GM13977 (cell line): ENCODE measurements at regions not wholly inside any gene's neighbourhood (a gene's known extent, or its start where the extent isn't known, plus 50 kb on each side); places are given as distances from the start of the nearest gene placed in this dataset.

Experiments used
- DNase-seq: peaks from one replicate; pipeline ENCODE4 v3.0.0; 2012; ENCODE audit warnings: low spot score
- CTCF ChIP-seq: IDR thresholded peaks from 2 replicates; pipeline ENCODE4 v1.5.1; 2012; ENCODE audit warnings: mild to moderate bottlenecking, control low read depth; ENCODE audit not compliant: insufficient read depth; ENCODE audit errors: extremely low read depth, missing control alignments
- in situ Hi-C: fragments of 300-500 bp; cut with MboI; formaldehyde crosslinking; loops from one replicate; pipeline ENCODE4 v1.12.0; 2022; ENCODE audit warnings: low sequenced_read_pairs, low pct_unique_long_range_greater_than_20kb, mixed read lengths, inconsistent platforms; ENCODE audit not compliant: unreplicated experiment

- no peak for DNase-seq
- in situ Hi-C loops, result no loop called here
- TF ChIP-seq CTCF, result no peak
These were observed 215.1 kb upstream of the NREP start for GRCh38 chr5:111972080-111972479.

- in situ Hi-C loops, result no loop called here
- no peak for TF ChIP-seq CTCF
- no peak for DNase-seq
These were observed 211.5 kb upstream of the NREP start for GRCh38 chr5:111968459-111968858.

- in situ Hi-C loops, result no loop called here
- DNase-seq, result no peak
- TF ChIP-seq CTCF, result no peak
These were observed 210.5 kb upstream of the NREP start for GRCh38 chr5:111967463-111967862.

GRCh38 chr5:111966290-111966689 is 209.3 kb upstream of the NREP start:
- in situ Hi-C loops, result no loop called here
- TF ChIP-seq CTCF, result no peak
- no peak for DNase-seq

- no peak for TF ChIP-seq CTCF
- in situ Hi-C loops, result no loop called here
These were observed 206.6 kb upstream of the NREP start for GRCh38 chr5:111963555-111963954.

GRCh38 chr5:111962906-111963305 is 205.9 kb upstream of the NREP start:
- in situ Hi-C loops, result no loop called here
- DNase-seq, result no peak
- no peak for TF ChIP-seq CTCF

More at GRCh38 chr5:111963555-111963954, 206.6 kb upstream of the NREP start:
- no peak for DNase-seq

GRCh38 chr5:111961862-111962261 is 204.9 kb upstream of the NREP start:
- no peak for DNase-seq
- in situ Hi-C loops, result no loop called here
- TF ChIP-seq CTCF, result no peak
